ENCODE measurements at regions not wholly inside any gene's neighbourhood (a gene's known extent, or its start where the extent isn't known, plus 50 kb on each side); places are given as distances from the start of the nearest gene placed in this dataset.
"Not testable (repeated sequence)": the region's sequence is repeated elsewhere in the genome, so short reads cannot be mapped to it uniquely, and the experiment has no call there.

GRCh38 chr21:22189278-22189677 lies 1191.1 kb downstream of the NCAM2 start:
- no peak for DNase-seq (ENCODE audit: low spot score)

GRCh38 chr21:22191581-22191980 lies 1193.4 kb downstream of the NCAM2 start:
- no peak for DNase-seq (ENCODE audit: low spot score)

- DNase-seq (ENCODE audit: low spot score) = no peak
Observed at GRCh38 chr21:22192766-22193165, 1194.6 kb downstream of the NCAM2 start.

DNA sequence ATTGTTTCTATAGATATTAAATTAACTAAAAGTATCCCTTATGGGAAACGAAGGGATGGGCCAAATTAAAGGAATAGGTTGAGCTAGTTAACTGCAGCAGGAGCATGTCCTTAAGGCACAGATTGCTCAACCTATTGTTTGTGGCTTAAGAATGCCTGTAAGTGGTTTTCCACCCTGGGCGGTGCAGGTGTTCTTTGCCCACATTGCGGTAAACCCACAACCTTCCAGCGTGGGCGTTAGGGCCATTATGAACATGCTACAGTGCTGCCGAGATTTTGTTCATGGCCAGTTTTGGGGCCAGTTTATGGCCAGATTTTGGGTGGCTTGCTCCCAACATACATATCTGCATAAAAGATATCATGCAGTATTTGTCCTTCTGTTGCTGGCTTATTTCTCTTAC lies 1196.8 kb downstream of the NCAM2 start:
- not testable (repeated sequence) for DNase-seq (ENCODE audit: low spot score)

DNA sequence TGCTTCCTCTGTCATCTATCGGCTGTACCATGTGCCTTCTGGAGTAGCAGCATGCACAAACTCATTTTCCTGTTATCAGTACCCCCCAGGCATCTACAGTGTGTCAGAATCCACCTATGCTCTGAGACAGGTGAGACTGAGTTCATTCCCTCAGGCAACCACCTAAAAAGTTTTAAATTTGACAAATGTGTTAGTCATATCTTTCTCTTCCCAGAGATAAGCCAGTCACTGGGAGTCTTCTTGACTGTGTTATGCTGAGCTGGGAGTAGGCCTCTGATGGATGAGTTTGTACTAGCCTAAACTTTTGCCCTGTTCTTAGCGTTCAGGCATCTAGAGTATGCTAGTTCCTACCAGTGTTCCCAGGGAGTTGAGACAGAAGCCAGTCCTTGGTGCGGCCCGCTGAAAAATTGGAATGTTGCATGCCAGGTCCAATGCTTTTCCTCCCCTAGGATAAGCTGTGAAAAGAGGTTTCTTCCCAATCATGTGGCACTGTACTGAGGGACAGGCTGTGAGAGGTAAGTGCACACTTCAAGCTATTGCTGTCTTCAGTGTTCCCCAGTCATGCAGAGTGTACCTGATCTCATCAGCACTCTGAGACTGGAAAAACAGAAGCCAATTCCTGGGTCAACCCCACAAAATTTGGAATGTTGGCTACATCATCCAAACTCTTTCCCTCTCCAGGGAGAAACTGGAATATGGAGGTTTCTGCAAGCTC lies 1202.3 kb downstream of the NCAM2 start:
- DNase-seq (ENCODE audit: low spot score) = no peak

- no peak for DNase-seq (ENCODE audit: low spot score)
Observed at GRCh38 chr21:22201126-22201525, 1202.9 kb downstream of the NCAM2 start.

- DNase-seq (ENCODE audit: low spot score) = no peak
Observed at GRCh38 chr21:22201669-22202068, 1203.5 kb downstream of the NCAM2 start.

DNA sequence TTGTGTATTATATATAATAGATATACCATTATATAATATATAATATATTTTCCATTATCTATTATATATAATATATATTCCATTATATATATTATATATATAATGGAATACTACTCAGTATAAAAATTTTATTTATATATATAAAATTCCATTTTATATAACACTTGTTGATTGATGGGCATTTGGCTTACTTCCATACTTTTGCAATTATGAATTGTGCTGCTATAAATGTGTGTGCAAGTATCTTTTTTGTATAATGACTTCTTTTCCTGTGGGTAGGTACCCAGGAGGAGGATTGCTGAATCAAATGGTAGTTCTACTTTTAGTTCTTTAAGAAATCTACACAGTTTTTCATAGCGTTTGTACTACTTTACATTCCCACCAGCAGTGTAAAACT lies 1211.1 kb downstream of the NCAM2 start:
- DNase-seq (ENCODE audit: low spot score) = no peak

DNA sequence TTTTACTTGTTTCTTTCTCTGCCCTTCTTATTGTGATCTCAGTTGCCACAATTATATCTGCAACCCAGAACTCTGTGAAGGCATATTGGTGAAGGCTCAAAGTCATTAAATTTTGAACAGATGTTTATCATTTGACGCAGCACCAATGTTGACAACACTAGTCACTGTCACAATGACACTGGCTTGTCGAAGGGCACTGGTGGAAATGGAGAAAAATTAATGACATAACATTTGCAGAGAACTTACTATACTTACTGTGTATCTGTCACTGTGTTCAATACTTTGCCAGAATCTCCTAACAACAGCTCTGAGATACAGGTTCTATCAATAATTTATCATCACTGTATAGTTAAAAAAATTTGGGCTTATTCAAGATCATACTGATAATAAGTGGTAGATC lies 1213.7 kb downstream of the NCAM2 start:
- no peak for DNase-seq (ENCODE audit: low spot score)

DNA sequence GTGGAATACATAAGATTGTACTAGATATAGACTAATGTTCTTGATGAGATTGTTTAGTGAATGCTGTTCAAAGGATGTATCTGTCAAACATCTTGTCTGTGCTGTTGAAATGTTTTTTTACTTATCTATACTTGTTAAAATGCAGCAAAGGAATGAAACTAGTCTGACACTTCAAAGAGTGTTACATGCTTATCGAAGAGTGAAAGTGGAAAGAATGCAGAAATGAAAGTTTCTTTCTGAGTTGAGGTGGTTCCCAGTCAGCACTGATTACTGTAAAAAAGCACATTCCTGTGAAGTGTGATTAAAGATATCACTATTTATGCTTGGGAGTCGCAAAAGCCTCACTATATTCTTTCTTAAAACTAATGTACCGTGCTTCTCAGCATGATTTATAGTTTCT lies 1225.2 kb downstream of the NCAM2 start:
- no peak for DNase-seq (ENCODE audit: low spot score)

GRCh38 chr21:22224261-22224660 lies 1226.1 kb downstream of the NCAM2 start:
- no peak for DNase-seq (ENCODE audit: low spot score)

DNA sequence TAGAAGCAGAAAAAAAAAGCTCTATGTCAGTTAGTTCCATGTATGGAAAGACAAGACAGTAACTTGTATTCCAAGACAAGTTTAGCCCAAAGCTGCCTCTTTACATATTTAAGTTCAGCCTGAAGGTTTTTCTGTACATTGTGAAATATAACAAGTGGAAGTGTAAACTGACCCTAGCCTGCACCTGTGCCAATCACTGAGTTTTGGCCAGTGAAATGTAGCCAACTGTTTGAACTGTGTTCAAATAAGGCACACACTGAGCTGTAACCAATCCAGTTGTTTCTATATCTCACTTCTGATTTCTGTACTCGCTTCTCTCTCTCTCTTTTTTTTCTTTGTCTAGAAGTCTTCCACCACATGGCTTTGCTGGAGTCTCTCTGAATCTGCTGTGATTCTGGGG lies 1227.1 kb downstream of the NCAM2 start:
- no peak for DNase-seq (ENCODE audit: low spot score)

DNA sequence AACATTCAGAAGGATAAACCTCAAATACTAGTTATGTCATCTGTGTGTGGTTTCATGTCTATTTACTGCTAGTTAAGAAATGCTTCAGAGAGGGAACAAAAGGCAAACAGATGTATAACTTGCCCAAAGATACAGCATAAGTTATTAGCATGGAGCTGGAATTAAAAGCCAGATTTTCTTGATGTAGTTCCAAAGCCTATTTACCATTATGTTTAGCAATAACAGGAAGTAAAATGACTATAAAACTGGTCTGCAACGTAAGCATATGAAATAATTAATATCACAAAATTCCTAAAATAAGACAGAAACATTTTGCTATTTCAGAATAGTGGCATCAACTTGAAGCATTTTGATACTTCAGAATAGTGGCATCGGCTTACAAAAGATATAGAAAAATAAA lies 1232.8 kb downstream of the NCAM2 start:
- DNase-seq (ENCODE audit: low spot score) = no peak

GRCh38 chr21:22235866-22236590 lies 1237.8 kb downstream of the NCAM2 start:
- DNase-seq (ENCODE audit: low spot score) = no peak

GRCh38 chr21:22244516-22244915 lies 1246.3 kb downstream of the NCAM2 start:
- DNase-seq (ENCODE audit: low spot score) = no peak

DNA sequence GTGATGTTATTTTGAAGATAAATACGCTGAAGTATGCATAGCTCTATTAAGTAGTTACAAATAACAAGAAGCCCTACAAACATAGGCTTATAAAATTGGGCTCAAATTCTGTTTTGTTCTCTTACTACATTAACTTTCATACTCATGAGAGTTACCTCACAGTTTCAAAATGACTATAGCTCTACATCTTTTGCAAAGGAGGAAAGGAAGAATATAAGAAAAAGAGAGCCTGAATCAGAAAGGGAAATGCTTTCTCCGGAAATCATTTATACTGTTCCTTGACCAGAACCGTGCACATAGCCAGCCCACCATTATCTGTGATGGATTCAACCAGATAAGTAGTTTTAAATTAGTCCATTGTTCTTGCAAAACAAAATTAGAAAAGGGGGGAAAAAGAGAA lies 1252.1 kb downstream of the NCAM2 start:
- no peak for DNase-seq (ENCODE audit: low spot score)

- no peak for DNase-seq (ENCODE audit: low spot score)
Observed at GRCh38 chr21:22253761-22254160, 1255.6 kb downstream of the NCAM2 start.

GRCh38 chr21:22258821-22259220 lies 1260.6 kb downstream of the NCAM2 start:
- DNase-seq (ENCODE audit: low spot score) = no peak

GRCh38 chr21:22260274-22260673 lies 1262.1 kb downstream of the NCAM2 start:
- no peak for DNase-seq (ENCODE audit: low spot score)

- no peak for DNase-seq (ENCODE audit: low spot score)
Observed at GRCh38 chr21:22263890-22264289, 1265.7 kb downstream of the NCAM2 start.

- no peak for DNase-seq (ENCODE audit: low spot score)
Observed at GRCh38 chr21:22277341-22277740, 1279.1 kb downstream of the NCAM2 start.

DNA sequence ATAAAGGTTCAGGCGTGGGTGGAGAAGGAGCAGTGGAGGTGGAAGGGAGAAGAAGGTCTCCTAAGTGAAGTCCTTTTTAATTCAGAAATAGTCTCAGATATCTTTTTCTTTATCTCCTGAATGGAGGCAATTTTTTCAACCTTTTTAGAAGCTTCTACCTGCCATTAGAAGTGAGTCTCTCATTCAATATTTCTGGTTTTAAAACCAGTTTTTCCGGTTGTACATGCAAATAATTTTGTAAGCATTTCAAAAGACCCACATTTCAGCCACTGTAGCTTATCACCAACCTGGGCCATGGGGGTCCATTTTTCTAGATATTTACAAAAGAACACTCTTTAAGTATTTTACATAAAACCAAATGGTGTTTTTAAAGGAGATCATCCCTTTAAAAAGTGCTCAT lies 1280.2 kb downstream of the NCAM2 start:
- DNase-seq (ENCODE audit: low spot score) = no peak

DNA sequence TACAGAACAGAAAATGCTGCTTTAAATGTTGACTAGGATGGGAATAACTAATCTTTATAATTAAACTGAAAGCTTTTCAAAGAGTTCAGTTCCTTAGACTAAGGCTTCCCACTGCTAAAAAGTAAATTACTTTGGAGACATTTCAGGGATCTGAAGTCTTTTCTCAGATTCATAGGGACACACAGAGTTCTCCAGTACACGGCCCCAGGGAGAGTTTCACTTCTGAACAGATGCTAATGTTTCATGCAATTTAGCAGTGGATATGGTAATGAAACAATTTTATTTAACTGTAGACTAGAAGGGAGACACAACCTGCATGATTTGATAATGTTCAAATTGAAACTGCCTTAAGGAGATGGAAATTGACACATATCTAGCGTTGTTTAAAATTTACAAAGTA lies 1282.6 kb downstream of the NCAM2 start:
- DNase-seq (ENCODE audit: low spot score) = no peak

Measured in hematopoietic multipotent progenitor cell treated with erythropoietin and hydrocortisone succinate and interleukin-3 and kit ligand, for 15 days (in vitro differentiated cells).